Stromal cell of bone marrow (primary cell): ENCODE measurements at regions not wholly inside any gene's neighbourhood (a gene's known extent, or its start where the extent isn't known, plus 50 kb on each side); places are given as distances from the start of the nearest gene placed in this dataset.
"Not testable (repeated sequence)": the region's sequence is repeated elsewhere in the genome, so short reads cannot be mapped to it uniquely, and the experiment has no call there.

ENCODE experiments used
- DNase-seq: peaks from one replicate; pipeline ENCODE4 v3.0.0-alpha.2; 2012; ENCODE audit warnings: low read depth

DNA sequence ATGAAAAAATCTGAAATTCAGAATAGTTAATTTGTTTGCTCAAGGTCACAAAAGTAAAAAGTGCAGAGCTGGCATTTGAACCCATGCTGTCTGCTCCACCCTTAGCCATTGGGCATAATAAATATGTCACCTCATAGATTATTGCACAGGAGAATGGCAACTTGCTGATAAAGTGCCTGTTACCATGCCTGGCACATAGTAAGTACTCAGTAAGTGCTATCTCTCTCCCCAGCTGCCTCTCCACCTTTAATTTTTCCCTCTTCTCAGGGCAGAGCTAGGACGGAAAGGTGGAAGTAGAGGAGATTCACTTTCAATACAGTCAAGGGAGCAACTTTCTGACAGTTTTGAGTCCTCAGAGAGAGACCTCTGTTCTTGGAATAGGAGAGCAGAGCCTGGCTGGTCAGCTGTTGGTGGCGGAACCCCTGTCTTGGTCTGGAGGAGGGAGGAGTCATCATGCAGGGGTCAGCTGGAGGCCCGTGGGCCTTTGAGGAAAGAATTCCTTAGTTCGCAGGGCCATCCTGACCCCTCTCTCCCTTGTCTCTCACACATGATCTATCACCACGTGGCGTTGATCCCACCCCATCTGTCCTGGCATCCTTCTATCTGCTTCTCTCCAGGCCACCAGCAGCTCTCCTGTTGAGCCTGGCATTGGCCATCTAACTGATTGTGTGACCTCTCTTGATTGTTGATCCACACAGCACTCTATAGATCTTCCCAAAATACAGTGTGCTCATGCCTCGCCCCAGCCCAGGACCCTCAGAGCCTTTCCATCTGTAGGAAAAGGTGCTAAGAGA lies 149.3 kb downstream of the RPLP1 start:
- no peak for DNase-seq

DNA sequence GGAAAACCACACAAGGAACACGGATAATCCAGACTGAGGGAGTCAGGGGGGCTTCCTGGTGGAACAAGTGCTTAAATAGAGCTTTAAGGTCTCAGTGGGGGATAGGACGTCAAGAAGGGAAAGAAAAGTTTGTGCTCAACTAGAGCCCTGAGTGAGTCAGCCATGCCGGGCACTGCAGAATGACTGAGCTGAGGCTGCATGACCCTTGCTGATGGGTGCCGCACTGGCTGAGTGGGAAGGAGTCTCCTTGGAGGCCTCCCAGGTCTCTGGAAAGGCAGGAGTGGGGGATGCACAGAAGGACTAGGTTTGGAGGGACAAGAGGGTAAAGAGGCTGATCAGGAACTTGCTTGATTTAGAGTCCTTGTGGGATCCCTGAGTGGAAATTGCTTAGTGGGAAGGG lies 150.3 kb downstream of the RPLP1 start:
- no peak for DNase-seq

DNA sequence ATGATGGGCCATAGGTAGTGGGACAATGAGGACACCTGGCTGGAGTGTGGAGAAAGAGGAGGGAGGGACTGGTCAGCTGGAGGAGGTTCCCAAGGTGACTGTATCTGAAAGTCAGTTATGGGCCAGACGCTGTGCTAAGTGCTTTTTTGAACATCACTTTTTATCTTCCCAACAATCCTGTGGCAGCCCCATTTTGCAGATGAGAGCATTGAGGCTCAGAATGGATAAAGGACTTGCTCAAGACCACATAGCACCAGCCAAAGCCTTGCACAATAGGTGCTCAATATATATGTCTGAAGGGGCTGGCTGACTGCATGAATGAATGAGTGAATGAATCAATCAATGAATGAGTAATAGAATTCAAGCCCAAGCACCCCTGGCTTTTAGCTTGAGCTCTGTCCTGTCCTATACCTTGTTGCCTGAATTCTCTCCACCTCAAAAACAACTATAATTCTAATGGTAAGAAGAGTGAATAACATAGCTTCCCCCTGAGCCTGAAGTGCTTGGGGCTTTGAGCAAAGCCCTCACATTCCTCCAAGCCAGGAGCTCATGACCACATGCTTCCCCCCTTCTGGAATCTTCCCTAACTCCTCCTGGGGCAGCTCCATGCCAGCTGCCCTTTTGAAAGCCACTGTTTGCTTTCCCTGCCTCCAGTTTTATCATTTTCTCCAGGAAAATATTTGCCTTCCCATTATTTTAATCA lies 150.9 kb downstream of the RPLP1 start:
- DNase-seq = no peak

DNA sequence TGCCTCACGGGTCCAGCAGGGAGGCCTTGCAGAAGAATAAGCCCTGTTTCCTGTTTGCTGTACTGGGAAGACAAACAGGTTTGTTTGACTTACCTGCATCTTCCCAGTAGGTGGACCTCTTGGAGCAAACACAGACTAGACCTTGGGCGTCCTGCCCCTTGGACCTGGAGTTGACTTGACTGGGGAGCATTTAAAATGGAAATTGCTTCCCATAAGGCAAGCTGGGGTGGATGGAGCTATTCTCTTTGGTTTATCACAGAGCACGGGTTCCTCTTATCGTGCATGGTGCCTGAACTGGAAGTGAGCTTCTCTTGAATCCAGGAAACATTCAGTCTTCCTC lies 151.4 kb downstream of the RPLP1 start:
- DNase-seq = no peak

DNA sequence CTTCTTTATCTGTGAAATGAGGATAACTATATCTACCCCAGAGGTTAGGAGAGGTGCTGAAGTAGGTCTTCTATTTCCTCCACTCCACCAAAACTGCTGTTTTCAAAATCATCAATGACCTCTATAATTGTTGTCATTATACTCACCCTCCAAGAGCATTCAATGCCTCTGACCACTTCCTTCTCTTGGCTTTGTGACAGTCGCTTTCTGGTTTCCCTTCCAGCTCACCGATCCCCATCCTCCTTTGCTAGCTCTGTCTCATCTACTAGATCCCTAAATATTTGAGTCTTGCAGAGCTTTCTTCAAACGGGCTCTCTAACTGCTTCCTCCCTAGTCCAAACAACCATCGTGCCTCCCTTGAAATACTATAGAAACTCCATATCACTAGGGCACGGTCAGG lies 153.5 kb downstream of the RPLP1 start:
- DNase-seq = no peak

DNA sequence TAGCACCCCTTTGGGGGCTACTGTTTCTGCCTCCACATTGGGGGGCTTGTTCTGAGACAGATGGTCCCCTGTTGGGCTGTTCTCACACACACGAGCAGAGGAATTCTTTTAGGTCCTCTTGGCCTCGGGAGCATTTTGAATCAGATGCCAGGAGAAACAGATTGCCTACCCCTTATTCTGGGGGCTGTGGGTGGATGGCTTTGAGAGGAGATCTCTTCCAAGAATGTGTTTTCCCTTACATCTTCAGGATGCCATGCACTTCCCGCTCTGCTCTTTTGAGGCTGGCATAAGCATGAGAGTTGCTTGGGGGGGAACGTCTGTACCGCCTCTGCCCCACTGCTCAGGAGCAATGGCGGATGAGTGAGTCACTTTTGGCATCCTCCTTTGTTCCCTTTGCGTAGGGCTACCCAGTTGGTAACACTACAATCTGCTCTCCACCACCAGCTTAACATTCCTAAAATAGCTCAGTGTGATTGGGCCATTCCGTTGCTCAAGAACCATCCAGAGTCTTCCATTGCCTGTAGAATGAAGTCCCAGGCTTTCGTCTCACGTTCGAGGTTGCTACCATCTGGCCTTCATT lies 154.4 kb downstream of the RPLP1 start:
- no peak for DNase-seq

DNA sequence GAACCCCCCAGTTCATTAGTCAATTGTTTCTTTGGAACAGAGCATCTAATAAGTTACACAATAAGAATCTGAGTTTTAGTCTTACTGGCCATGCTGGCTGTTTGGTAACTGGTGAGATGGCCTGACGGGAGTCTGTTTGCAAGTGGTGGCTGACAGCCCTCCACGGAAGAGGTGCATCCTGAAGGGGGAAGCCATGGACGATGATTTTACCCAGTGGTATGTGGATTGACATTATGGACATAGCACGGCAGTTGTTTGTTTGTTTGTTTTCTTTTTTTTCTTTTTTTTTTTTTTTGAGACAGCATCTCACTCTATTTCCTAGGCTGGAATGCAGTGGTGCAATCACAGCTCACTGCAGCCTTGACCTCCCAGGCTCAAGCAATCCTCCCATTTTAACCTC lies 156.0 kb downstream of the RPLP1 start:
- no peak for DNase-seq

DNA sequence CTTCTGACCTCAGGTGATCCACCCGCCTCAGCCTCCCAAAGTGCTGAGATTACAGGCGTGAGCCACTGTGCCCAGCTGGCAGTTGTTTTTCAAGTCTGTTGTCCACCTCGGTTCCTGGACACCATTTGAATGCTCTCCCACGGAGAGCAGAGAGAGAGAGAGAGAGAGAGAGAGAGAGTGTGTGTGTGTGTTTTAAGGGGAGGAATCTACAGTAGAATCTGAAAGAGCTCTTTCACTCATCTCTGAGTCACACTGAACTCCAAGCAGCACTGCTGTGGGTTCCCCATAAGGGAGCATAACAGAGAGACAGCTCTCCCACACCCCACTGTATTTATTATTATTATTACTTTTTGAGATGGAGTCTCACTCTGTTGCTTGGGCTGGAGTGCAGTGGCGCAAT lies 156.6 kb downstream of the RPLP1 start:
- peak; percentile 38 for DNase-seq

DNA sequence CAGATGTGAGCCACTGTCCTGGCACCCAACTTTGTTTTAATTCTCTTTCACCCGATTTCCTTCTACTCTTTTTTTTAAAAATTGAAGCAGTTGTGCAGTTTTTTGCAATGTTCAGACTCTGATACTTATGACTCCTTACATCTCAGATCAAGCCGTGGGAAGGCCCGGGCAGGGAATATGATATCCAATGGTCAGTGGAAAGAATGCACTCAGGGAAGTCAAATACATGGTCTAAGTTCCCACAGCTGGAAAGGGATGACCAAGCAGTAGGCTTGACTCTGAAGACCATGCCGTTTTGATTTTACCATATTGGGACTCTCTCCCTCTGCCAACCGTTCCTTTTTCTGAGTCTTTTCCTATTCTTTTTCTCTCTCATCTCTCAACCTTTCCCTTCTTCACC lies 157.2 kb downstream of the RPLP1 start:
- DNase-seq = peak; percentile 23

DNA sequence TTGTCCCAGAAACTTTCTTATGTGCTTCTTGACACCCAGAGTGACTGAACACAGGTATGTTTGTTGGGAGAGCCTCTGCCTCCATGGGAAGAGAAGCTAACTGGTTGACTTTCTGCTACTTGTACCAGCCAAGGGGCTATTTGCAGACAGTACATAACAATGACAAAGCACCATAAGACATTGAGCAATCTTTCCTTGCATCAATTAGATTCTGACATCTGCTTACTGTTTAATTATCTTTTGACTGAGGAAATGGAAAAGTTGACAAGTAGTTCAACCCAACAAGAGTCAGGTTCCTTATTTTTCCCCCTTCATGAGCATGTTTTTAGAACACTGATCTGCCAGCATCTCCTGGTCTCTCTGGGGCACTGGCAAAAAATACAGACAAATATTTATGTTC lies 157.7 kb downstream of the RPLP1 start:
- DNase-seq = no peak

DNA sequence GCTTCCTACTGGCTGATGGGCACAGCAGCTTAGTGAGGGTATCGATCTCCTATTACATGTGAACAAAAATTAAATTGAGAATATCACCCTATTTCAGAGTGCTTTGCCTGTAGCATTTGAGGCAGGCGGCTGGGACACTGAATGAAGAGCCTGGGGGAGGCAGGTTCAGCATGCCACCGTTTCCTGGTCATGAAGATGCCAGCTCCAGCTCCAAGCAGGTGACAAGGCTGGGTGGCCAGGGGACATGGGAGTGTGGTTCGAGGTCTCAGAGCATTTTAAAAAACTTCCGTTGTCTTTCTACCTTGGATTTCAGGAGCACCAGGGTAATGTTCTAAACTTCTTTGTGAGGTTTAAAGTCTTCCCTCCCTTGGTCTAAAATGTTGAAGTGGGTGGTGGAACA lies 158.2 kb downstream of the RPLP1 start:
- no peak for DNase-seq

DNA sequence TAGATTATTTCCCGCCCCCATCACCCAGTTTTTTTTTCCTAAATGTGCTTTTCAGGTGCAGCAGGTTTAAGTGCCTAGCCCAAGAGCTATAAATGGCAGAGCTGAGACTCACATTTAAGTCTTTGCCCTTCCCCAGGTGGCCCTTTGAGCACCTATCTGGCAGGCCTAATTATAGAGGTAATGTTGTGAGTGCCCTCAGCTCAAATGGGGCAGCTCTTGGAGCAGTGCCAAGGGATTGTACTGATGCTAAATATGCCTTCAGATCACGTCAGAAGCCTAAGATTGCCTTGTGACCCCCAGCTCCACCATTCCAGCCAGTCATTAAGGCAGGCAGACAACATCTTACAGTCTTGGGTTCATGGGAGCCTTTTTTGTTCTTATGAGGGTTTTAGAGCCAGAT lies 159.5 kb downstream of the RPLP1 start:
- DNase-seq = no peak

DNA sequence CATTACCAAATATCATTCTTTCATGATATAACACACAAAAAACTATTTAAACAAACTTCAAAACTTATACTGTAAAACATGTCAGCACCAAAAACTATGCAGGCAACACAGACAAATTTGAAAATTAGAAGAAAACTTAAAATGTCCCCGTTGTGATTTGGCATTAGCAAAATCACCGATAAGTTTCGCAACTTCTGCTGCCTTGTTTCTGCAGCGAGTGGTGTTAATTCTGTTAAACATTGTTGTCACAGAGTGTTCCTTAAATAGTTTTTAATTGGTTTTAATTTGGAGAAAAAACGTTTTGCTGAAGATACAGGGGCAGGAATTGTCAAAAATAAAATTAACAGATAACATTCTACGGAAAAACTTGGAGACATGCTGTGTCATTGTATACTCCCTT lies 160.6 kb downstream of the RPLP1 start:
- no peak for DNase-seq

DNA sequence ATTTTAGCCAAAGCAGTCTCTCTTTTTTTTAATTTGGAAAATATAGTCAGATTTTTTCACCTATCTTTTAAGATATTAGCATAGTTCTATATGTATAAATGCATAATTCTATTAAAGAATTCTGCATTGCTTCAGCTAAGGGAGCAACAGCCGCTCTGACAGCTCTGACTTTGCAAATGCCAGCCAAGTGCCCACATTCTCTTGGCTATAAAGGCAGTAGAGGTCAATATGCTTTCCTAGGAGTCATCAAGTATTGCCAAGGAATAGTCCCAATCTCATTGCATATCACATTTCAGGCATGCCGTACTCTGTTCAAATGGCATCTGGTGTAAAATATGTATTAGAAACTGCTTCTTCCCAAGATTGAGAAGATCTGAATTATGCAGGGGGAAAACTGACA lies 161.4 kb downstream of the RPLP1 start:
- no peak for DNase-seq

DNA sequence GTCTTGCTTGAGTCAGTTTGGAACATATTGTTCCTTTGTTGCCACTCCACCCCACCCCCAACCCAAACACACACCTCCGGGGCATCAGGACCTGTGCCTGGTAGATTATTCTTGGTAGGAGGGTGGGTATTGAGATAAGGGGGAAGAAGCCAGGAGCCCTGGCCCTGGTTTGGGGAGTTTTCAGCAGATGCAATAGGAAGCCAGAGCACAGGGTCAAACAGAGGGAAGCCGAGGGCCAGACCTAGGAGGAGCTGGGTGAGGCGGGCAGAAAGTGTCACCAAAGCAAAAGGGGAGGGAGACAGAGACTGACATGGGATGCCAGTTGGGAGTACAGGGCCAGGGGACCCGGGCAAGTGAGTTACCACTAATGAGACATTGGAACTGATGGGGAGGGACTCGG lies 163.1 kb downstream of the RPLP1 start:
- DNase-seq = no peak

DNA sequence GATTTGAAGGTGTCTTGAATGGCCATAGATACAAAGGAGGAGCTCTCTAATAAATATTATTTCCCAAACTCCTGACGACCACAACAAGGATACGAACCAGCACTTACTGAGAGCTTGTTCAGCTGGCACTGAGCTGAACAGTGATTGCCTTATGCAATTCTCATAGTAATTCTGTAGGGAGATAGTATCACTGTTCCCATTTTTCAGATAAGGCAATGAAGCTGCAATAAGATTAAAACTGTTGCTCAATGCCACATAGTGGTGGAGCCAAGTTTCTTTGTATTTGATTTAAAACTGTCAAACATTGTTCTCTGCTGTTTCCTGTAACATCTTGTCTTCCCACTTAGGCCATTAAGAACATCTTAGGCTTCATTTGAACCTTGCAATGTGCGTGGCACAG lies 163.9 kb downstream of the RPLP1 start:
- DNase-seq = no peak

DNA sequence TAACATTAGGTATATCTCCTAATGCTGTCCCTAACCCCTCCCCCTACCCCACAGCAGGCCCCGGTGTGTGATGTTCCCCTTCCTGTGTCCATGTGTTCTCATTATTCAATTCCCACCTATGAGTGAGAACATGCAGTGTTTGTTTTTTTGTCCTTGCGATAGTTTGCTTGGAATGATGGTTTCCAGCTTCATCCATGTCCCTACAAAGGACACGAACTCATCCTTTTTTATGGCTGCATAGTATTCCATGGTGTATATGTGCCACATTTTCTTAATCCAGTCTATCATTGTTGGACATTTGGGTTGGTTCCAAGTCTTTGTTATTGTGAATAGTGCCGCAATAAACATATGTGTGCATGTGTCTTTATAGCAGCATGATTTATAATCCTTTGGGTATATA lies 164.5 kb downstream of the RPLP1 start:
- not testable (repeated sequence) for DNase-seq

DNA sequence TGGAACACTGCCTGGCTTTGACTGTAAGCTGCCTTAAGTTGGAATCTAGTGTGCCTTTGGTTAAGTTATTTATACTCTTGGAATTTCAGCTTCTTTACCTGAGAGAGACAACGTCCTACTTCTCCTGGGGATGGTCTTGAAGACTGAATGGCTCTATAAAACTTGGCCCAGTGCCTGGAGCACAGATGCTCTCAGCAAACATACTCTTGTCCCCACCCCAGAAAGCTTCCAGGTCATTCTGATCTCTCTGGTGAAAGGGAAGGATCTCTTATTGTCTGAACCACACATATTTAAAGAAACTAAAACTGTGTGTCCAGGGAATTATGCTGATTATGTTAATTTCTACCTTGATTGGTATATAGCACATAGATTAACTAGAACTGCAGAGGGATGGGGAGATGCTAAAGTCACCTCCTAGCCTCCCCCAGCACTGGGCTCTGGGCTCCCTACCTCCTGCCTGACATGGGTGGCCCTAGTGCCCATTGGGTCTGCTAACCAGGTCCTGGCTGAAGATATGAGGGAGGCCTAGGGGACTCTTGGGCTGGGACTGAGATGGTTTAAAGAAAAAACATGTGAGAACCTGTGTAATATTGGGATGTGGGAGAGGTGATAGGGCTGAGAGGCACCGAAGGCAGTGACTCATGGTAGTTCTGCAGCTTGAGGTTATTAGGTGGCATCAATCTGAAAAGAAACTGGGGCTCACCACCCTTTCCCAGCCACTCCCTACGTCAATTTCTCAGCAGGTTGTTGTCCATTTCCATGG lies 171.0 kb downstream of the RPLP1 start:
- no peak for DNase-seq

DNA sequence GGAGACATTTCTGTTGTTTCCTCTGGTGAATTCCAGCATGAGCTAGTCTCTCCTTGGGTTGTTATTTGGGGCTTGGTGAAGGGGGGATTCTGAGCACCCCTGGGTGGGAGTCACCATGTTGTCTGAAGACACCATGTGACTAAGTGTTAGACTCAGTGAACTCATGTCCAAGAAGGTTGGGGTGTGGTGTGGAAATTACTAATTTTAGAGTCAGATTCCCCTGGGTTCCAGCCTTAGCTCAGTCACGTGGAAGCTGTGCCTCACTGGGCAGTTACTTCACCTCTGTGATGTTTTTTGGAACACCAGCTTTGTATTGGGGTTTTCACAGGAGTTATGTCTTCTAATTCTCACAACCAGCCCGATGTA lies 171.5 kb downstream of the RPLP1 start:
- peak; percentile 18 for DNase-seq

DNA sequence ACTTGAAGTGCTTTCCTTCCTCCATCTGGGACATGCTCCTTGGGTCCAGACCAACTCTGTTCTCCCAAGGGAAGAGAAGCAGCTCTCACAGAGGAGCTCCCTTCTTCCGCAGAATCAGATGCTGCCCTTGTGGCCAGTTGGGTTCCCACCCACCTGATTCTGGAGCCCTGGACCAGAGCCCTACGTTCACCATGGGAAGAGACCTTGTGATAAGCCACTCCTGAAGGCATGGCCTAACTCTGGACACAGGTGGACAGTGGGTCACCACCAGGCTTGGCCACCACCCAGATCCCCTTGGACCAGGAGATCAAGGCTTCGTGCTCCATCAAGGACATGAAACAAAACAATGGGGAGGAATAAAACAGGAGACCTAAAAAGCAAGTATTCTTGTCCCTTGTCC lies 172.2 kb downstream of the RPLP1 start:
- DNase-seq = no peak

DNA sequence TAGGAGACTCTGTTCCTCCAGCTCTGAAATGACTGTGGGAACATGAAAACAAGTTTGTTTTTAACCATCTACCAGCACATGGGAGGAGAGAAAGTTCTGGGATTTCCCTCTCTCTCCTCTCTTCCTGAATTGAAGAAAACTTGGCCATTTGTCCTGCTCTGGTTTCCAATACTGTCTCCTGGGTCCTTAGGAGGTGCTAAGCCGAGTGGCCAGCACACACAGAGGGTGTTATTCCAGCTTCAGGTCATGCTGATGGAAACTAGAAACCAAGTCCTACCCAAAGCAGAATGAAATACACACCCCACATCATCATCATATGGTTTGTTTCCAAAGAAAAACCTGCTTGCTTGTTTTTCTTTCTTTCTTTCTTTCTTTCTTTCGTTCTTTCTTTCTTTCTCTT lies 172.7 kb downstream of the RPLP1 start:
- no peak for DNase-seq

DNA sequence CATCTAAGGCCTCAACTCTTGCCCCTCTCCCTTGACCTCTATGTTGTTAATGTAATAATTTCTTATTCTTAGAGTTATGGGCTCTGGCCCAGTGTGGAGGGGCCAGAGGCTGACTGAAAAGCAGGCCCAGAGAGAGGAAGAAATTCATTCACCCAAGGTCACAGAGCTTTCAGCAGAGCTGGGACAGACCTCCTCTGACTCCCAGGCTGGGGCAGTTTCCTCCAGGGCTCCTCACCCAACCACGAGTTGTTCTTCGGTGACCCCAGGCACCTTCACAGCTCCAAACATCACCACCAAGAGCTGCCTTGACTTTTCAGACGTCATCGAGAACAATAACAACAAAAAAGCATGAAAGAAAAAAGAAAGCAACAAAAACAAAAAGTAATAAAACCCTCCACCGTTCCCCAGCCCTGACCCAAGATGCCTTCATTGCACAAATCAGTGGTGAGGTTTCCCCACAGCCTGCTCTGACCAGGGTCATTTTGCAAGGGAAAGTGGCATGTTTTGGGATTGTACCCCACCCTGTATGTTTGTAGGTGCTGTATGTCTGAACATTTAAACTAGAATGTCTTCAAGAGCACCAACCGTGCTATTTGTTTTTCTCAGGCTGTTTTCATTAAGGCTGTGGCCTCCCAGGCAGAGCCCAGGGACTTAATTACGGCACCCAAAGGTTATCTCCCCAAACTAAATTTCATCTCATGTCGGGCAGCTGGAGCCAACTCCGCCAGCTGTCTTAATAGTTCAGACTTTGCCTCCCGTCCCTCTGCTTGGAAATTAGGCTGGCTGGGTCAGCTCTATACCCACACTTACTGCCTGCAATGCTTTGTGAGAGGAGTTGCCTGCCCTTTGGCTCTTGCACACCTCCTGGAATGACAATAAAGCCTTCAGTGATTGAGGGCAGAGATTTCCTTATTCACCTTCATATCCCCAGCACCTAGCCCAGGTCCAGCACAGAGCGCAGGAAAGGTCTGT lies 173.8 kb downstream of the RPLP1 start:
- DNase-seq = no peak
